NB4 (cell line): ENCODE measurements at regions not wholly inside any gene's neighbourhood (a gene's known extent, or its start where the extent isn't known, plus 50 kb on each side); places are given as distances from the start of the nearest gene placed in this dataset.
"Not testable (repeated sequence)": the region's sequence is repeated elsewhere in the genome, so short reads cannot be mapped to it uniquely, and the experiment has no call there.

Source experiments
- DNase-seq: peaks from one replicate; pipeline ENCODE4 v3.0.0; 2010; ENCODE audit warnings: low read depth
- H3K4me3 ChIP-seq: one replicate; pipeline ENCODE4 v1.5.1; 2011; ENCODE audit warnings: mild to moderate bottlenecking, low read depth, low read length, moderate library complexity
- MYC ChIP-seq: IDR thresholded peaks from 2 replicates; pipeline ENCODE4 v1.6.1; 2011; ENCODE audit warnings: low read depth, low read length
- POLR2A ChIP-seq: IDR thresholded peaks from 2 replicates; pipeline ENCODE4 v1.6.1; 2011; ENCODE audit warnings: mild to moderate bottlenecking; ENCODE audit not compliant: insufficient read length; ENCODE audit errors: extremely low read depth
- TF ChIP-seq, protein P1 (sequence below): IDR thresholded peaks from one replicate; pipeline ENCODE4 v1.5.1; 2012; ENCODE audit warnings: low read depth, low read length
- TF ChIP-seq, protein P2 (sequence below): IDR thresholded peaks from 2 replicates; pipeline ENCODE4 v1.6.1; 2011; ENCODE audit warnings: low read depth, low read length

DNA sequence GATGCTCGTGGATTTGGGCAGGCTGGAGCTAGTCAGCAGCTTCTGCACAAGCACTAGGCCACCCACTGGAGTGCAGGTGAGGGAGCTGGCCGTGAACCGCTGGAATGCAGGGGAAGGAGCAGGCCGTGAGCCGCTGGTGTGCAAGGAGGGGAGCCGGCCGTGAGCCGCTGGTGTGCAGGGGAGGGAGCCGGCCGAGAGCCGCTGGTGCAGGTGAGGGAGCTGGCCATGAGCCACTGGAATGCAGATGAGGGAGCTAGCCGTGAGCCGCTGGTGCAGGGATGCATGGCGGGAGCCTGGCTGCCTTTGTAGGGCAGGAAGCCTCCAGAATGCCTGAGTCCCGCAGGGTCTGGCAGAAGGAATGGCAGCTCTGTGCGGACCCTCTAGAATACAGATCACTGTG lies 4220.0 kb upstream of the OR11H1 start:
- DNase-seq, result no peak
- TF ChIP-seq POLR2A (no peak), MYC (no peak)
- TF ChIP-seq, protein P1, sequence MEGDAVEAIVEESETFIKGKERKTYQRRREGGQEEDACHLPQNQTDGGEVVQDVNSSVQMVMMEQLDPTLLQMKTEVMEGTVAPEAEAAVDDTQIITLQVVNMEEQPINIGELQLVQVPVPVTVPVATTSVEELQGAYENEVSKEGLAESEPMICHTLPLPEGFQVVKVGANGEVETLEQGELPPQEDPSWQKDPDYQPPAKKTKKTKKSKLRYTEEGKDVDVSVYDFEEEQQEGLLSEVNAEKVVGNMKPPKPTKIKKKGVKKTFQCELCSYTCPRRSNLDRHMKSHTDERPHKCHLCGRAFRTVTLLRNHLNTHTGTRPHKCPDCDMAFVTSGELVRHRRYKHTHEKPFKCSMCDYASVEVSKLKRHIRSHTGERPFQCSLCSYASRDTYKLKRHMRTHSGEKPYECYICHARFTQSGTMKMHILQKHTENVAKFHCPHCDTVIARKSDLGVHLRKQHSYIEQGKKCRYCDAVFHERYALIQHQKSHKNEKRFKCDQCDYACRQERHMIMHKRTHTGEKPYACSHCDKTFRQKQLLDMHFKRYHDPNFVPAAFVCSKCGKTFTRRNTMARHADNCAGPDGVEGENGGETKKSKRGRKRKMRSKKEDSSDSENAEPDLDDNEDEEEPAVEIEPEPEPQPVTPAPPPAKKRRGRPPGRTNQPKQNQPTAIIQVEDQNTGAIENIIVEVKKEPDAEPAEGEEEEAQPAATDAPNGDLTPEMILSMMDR, result no peak
- TF ChIP-seq, protein P2, sequence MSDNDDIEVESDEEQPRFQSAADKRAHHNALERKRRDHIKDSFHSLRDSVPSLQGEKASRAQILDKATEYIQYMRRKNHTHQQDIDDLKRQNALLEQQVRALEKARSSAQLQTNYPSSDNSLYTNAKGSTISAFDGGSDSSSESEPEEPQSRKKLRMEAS, result no peak

DNA sequence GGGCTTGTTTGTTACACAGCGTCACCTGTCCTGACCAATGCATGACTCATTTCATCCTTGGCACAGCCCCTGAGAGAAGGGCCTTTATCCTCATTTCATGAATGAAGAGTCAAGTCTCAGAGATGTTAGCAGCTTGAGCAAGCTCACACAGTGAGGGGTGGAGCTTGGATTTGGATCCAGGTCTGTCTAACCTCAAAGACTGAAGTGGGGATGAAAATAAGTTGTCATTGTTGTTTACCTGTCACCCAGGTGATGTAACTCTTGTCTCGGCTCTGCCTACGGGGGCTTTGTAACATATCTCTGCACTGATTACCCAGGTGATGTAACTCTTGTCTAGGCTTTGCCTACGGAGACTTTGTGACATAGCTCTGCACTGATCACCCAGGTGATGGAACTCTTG lies 4218.2 kb upstream of the OR11H1 start:
- not testable (repeated sequence) for DNase-seq, H3K4me3 ChIP-seq

More for the DNA sequence above, 4220.0 kb upstream of the OR11H1 start:
- H3K4me3 ChIP-seq, result no peak overlapping the region

DNA sequence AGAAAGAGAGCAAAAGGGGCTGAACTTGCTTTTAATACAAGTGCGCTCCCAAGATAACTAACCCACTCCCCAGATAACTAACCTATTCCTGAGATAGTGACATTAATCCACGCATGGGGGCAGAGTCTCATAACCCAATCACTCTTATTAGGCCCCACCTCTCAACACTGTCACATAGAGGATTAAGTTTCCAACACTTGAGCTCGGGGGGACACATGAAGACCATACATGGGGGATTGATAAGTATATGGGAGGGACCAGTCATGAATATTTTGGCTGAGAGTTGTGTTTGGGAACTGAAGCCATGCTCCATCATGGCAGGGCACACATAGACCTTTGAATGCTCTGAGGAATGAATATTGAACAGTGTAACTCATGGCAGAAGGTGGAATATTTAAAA lies 4217.3 kb upstream of the OR11H1 start:
- not testable (repeated sequence) for DNase-seq, H3K4me3 ChIP-seq

DNA sequence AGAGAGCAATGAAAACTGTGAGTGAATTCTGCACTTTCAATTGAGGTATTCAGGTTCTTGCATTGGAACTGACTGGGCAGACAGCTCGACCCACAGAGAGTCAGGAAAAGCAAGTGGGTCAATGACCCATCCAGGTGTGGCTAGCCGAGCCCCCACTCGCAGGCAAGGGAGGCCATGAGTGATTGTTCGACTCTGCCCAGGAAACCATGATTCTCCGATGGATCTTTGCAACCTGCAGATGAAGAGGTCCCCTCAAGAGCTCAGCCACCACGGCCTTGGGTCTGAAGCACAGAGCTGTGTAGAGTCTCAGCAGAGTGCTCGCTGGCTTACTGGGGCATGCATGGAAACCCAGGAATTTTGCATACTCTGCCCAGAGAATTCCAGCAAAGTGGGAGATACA lies 4215.4 kb upstream of the OR11H1 start:
- not testable (repeated sequence) for H3K4me3 ChIP-seq

DNA sequence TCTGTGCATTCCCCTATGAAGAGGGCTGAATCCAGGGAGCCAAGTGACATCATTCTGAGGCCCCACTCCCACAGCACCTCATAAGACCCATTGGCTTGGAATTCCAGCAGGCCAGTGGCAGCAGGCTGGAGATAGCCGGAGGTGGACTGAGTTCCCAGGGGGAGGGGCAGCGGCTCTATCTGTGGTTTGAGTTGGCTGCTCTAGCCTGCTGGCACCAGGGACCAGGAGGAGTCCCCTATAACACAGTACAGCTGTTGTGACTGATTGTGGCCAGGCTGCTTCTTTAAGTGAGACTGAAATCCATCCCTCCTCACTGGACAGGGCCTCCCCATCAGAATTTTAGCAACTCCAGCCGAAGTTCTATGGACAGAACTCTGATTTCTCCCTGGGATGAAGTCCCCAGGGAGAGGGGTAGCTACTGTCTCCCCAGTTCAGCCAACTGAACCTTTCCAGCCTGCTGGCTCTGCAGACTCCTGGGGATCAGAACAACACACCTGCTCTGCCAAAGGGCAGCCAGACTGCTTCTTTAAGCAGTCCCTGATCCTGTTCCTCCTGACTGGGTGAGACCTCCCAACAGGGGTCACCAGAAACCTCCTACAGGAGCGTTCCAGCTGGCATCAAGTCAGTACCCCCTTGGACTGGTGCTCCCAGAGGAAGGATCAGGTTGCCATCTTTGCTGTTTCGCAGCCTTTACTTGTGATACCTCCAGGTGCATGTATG lies 4214.8 kb upstream of the OR11H1 start:
- H3K4me3 ChIP-seq, DNase-seq: not testable (repeated sequence)

More for the DNA sequence above, 4215.4 kb upstream of the OR11H1 start:
- not testable (repeated sequence) for DNase-seq

DNA sequence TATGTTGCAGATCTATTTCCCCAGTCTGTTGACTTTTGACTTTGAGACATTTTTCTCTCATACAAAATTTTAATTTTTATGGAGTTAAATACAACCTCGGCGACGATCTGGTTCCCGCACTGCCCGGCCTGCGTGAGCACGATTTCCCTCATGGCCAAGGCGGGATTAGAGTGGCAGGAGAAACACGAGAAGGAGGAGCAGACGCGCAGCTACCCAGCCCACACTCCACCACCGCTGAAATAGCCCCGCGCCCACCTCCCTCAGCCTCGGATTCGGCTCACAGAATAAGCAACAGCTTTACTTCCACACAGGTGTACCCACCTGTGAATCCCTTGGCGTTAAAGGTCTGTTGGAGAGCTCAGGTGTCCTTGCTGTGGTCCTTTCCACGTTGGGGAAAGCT lies 4209.4 kb upstream of the OR11H1 start:
- DNase-seq, H3K4me3 ChIP-seq: not testable (repeated sequence)

DNA sequence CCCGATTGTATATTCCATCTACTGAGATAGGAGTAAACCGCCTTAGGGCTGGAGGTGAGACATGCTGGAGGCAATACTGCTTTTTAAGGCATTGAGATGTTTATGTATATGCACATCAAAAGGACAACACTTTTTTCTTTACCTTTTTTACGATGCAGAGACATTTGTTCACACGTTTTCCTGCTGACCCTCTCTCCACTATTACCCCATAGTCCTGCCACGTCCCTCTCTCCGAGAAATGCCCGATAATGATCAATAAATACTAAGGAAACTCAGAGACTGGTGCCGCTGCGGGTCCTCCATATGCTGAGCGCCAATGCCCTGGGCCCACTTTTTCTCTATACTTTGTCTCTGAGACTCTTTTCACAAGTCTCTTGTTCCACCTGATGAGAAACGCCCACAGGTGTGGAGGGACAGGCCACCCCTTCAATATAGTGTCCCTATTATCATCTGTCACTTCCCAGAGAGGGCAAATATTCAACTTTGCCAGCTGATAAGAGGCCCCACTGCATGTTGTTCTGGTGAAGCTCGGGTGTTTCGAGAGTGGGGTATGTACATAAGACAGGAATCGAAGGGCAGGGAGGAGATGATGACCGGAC lies 4203.5 kb upstream of the OR11H1 start:
- not testable (repeated sequence) for H3K4me3 ChIP-seq, DNase-seq

DNA sequence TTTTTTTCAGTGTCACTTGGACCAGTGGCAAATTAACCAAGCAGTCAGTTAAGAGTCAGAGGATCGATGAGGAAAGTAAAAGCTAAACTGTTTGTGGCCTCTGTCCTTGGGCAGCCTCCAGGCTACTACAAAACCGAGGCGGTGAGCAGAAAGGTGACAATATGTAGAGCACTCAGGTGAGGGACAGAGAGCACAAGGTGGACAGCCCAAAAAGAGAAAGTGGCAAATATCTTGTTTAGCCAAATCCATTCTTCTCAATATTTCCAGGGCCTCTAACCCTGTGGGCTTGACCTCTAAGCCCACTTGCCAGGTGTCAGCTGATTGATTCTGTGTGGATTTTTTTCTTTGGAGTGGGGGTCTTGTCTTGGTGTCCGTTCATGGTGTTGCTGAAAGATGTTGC lies 4202.2 kb upstream of the OR11H1 start:
- no peak overlapping the region for H3K4me3 ChIP-seq
- TF ChIP-seq MYC, result no peak
- TF ChIP-seq POLR2A, result no peak
- TF ChIP-seq, protein P2, result no peak
- TF ChIP-seq, protein P1, result no peak
- DNase-seq, result no peak

DNA sequence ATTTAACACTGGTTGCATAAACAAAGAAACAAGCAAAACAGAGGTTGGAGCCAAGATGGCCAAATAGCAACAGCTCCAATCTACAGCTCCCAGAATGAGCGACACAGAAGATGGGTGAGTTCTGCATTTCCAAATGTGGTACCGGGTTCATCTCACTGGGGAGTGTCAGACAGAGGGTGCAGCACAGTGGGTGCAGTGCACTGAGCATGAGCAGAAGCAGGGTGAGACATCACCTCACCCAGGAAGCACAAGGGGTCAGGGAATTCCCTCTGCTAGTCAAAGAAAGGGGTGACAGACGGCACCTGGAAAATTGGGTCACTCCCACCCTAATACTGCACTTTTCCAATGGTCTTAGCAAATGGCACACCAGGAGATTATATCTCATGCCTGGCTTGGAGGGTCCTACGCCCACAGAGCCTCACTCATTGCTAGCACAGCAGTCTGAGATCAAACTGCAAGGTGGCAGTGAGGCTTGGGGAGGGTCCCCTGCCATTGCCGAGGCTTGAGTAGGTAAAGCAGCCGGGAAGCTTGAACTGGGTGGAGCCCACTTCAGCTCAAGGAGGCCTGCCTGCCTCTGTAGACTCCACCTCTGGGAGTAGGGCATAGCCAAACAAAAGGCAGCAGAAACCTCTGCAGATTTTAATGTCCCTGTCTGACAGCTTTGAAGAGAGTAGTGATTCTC lies 4186.5 kb upstream of the OR11H1 start:
- not testable (repeated sequence) for DNase-seq

DNA sequence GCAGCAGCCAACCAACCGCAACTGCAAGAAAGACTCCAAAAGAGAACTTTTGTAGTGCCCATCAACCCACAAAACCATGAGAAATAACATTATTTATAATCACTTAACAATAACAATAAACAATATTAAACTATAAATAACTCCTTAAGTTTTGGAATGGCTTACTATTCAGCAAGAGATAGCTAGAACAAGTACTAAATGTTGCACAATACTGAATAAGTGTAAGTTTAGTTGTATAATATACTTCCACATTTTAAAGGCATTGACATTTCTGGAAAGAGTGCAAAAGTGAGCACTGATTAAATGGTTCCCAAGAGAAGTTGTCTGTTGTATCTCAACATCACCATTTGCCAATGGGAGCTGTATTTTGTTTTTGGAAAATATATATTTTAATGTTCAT lies 4176.8 kb upstream of the OR11H1 start:
- DNase-seq, result not testable (repeated sequence)

More for the DNA sequence above, 4186.5 kb upstream of the OR11H1 start:
- H3K4me3 ChIP-seq, result not testable (repeated sequence)

DNA sequence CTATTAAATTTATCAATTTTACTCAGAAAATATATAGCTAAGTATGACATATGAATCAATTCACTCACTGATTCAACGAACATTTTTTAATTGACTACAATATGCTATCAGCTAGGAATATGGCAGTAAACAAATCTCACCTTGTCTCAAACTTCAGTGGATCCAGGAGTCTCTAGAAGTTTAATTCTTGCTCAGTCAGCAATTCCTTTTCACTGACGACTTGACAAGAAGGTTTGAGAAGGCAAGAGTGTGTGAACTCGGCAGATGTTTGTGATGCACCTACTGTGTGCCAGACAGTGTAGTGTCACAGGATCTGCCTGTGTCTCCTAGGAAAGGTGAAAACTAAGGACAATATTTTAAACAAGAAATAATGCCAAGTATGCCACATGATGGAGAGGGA lies 4175.7 kb upstream of the OR11H1 start:
- DNase-seq, H3K4me3 ChIP-seq: not testable (repeated sequence)

More for the DNA sequence above, 4176.8 kb upstream of the OR11H1 start:
- H3K4me3 ChIP-seq, result not testable (repeated sequence)
